ENCODE measurements at regions not wholly inside any gene's neighbourhood (a gene's known extent, or its start where the extent isn't known, plus 50 kb on each side); places are given as distances from the start of the nearest gene placed in this dataset.
"Not testable (repeated sequence)": the region's sequence is repeated elsewhere in the genome, so short reads cannot be mapped to it uniquely, and the experiment has no call there.

GRCh38 chr11:39365809-39366436 is 2093.5 kb downstream of the LRRC4C start:
- H3K4me3 ChIP-seq (ENCODE audit: low read depth, low read length), result no peak overlapping the region
- no peak for TF ChIP-seq CTCF (IDR thresholded peaks at IDR 0.05; ENCODE audit: low read depth, low read length)

DNA sequence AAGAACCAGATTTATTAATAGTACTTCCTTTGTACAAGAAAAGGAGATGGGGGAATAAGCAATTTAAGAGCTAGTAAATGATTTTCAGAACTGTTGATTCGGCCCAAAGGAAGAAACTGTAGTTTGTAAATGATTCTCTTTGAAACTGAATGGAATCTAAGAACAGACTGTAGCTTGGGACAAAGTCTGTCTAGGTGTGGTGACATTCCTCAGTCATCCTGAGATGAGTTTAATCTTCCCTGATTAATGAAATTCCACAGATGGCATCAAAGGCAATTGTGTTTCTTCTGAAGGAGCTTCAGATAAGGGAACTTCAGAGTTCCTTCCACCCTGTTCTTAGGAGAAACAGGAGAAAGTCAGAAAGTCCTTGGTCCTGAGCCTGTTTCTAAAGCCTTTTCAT is 2095.9 kb downstream of the LRRC4C start:
- H3K4me3 ChIP-seq (ENCODE audit: low read depth, low read length), result no peak overlapping the region
- TF ChIP-seq CTCF (IDR thresholded peaks at IDR 0.05; ENCODE audit: low read depth, low read length), result no peak

- no peak for TF ChIP-seq CTCF (IDR thresholded peaks at IDR 0.05; ENCODE audit: low read depth, low read length)
- no peak overlapping the region for H3K4me3 ChIP-seq (ENCODE audit: low read depth, low read length)
Observed at GRCh38 chr11:39361557-39361956, 2097.9 kb downstream of the LRRC4C start.

GRCh38 chr11:39345834-39346442 is 2113.5 kb downstream of the LRRC4C start:
- TF ChIP-seq CTCF (IDR thresholded peaks at IDR 0.05; ENCODE audit: low read depth, low read length), result no peak
- no peak overlapping the region for H3K4me3 ChIP-seq (ENCODE audit: low read depth, low read length)

- TF ChIP-seq CTCF (IDR thresholded peaks at IDR 0.05; ENCODE audit: low read depth, low read length), result no peak
- H3K4me3 ChIP-seq (ENCODE audit: low read depth, low read length), result no peak overlapping the region
Observed at GRCh38 chr11:39341461-39341860, 2118.0 kb downstream of the LRRC4C start.

DNA sequence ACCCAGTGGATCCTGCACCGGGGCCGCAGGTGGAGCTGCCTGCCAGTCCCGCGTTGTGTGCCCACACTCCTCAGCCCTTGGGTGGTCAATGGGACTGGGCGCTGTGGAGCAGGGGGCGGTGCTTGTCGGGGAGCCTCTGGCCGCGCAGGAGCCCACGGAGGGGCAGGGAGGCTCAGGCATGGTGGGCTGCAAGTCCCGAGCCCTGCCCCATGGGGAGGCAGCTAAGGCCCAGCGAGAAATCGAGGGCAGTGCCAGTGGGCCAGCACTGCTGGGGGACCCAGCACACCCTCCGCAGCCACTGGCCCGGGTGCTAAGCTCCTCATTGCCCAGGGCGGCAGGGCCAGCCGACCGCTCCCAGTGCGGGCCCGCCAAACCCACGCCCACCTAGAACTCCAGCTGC is 2126.4 kb downstream of the LRRC4C start:
- not testable (repeated sequence) for H3K4me3 ChIP-seq (ENCODE audit: low read depth, low read length)

DNA sequence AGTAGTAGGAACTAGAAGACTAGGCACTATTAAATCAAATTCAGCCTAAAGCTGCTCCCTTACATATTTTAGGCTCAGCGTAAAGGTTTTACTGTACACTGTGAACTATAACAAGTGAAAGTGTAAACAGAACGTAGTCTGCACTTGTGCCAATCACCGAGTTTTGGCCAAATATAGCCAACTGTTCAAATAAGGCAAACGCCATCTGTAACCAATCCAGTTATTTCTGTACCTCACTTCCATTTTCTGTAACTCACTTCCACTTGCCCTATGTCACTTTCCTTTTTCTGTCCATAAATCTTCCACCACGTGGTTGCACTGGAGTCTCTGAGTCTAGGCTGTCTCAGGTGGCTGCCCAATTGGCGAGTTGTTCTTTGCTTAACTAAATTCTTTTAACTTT is 2132.2 kb downstream of the LRRC4C start:
- TF ChIP-seq CTCF (IDR thresholded peaks at IDR 0.05; ENCODE audit: low read depth, low read length), result no peak

DNA sequence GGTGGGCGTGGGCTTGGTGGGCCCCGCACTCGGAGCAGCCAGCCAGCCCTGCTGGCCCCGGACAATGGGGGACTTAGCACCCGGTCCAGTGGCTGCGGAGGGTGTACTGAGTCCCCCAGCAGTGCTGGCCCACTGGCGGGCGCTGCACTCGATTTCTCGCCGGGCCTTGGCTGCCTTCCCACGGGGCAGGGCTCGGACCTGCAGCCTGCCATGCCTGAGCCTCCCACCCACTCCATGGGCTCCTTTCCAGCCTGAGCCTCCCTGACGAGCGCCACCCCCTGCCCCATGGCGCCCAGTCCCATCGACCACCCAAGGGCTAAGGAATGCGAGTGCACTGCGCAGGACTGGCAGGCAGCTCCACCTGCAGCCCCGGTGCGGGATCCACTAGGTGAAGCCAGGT is 2147.6 kb downstream of the LRRC4C start:
- not testable (repeated sequence) for H3K4me3 ChIP-seq (ENCODE audit: low read depth, low read length)

More for the DNA sequence above, 2132.2 kb downstream of the LRRC4C start:
- H3K4me3 ChIP-seq (ENCODE audit: low read depth, low read length), result no peak overlapping the region

Data from WI38 (cell line).